MCF 10A (cell line): ENCODE measurements at regions not wholly inside any gene's neighbourhood (a gene's known extent, or its start where the extent isn't known, plus 50 kb on each side); places are given as distances from the start of the nearest gene placed in this dataset.

Experiments
- BruUV-seq: library from RNA; stranded (reverse); fragments of 400-500 nt; replicated peaks from 2 replicates; lab custom pipeline; 2021; lab: Mats Ljungman, UMichigan
- CTCF ChIA-PET: fragments of 300-600 bp; sonication (Branson Sonifier 250); formaldehyde crosslinking; extraction: SDS; loops from one replicate; lab custom pipeline; 2021; ENCODE audit warnings: antibody characterized with exemption, inconsistent platforms; lab: Yijun Ruan, JAX
- POLR2A ChIA-PET: fragments of 300-600, 350-650 bp; sonication (Branson Sonifier 250); formaldehyde crosslinking; extraction: SDS; loops from one replicate; lab custom pipeline; 2020; ENCODE audit warnings: antibody characterized with exemption, inconsistent platforms; lab: Yijun Ruan, JAX
- DNase-seq: peaks from one replicate; pipeline ENCODE4 v3.0.0-alpha.2; 2018; ENCODE audit not compliant: unreplicated experiment
- H3K27ac Mint-ChIP-seq: one replicate; pipeline ENCODE4 v1.8.0; 2022; ENCODE audit warnings: mild to moderate bottlenecking, low read depth, mixed read lengths; ENCODE audit not compliant: unreplicated experiment
- H3K27me3 Mint-ChIP-seq: one replicate; pipeline ENCODE4 v1.8.0; 2022; ENCODE audit warnings: mixed read lengths; ENCODE audit not compliant: insufficient read depth, unreplicated experiment
- H3K36me3 Mint-ChIP-seq: one replicate; pipeline ENCODE4 v1.8.0; 2022; ENCODE audit warnings: mild to moderate bottlenecking, moderate library complexity, mixed read lengths; ENCODE audit not compliant: insufficient read depth, unreplicated experiment
- H3K4me1 Mint-ChIP-seq: one replicate; pipeline ENCODE4 v1.8.0; 2022; ENCODE audit warnings: mixed read lengths; ENCODE audit not compliant: insufficient read depth, unreplicated experiment
- H3K4me3 Mint-ChIP-seq: one replicate; pipeline ENCODE4 v1.8.0; 2022; ENCODE audit warnings: mild to moderate bottlenecking, moderate library complexity, mixed read lengths; ENCODE audit not compliant: unreplicated experiment
- H3K9me3 Mint-ChIP-seq: one replicate; pipeline ENCODE4 v1.8.0; 2022; ENCODE audit warnings: mixed read lengths; ENCODE audit not compliant: unreplicated experiment
- CTCF ChIP-seq: fragments of 200-600 bp; IDR thresholded peaks from one replicate; pipeline ENCODE4 v1.8.0; 2022; ENCODE audit warnings: antibody characterized with exemption, mild to moderate bottlenecking; ENCODE audit not compliant: unreplicated experiment
- intact Hi-C: fragments of 100-400 bp; cut with micrococcal nuclease; formaldehyde crosslinking; loops from 2 replicates; pipeline ENCODE4 v1.14.1; 2022

GRCh38 chr5:68088302-68088701 lies 127.3 kb upstream of the PIK3R1 start:
- H3K4me3 Mint-ChIP-seq = no peak overlapping the region
- ChIA-PET CTCF (no interaction called here), POLR2A (interaction anchor here (0.5 to 2.3 kb wide), 4 partner anchors 24 to 128 kb away, joined by 3 to 6 read pairs (median 3); partner anchors contain the start of gene PIK3R1)
- TF ChIP-seq CTCF = no peak
- DNase-seq = no peak
- H3K36me3 Mint-ChIP-seq = no peaks in the 10 kb centered on the region
- no peaks in the 10 kb centered on the region for H3K9me3 Mint-ChIP-seq
- BruUV-seq = no TSS peak
- H3K4me1 Mint-ChIP-seq = peaks cover 17% of the 10 kb centered on the region
- no peaks in the 10 kb centered on the region for H3K27me3 Mint-ChIP-seq
- intact Hi-C loops = no loop called here
- no peak overlapping the region for H3K27ac Mint-ChIP-seq

- Mint-ChIP-seq H3K27me3 (no peaks in the 10 kb centered on the region), H3K9me3 (no peaks in the 10 kb centered on the region), H3K4me3 (no peak overlapping the region), H3K4me1 (peaks cover 17% of the 10 kb centered on the region), H3K36me3 (no peaks in the 10 kb centered on the region), H3K27ac (no peak overlapping the region)
- intact Hi-C loops = no loop called here
- CTCF ChIA-PET = no interaction called here
- peak; percentile 13 for DNase-seq
- no TSS peak for BruUV-seq
- no peak for TF ChIP-seq CTCF
- POLR2A ChIA-PET = interaction anchor here (0.5 to 2.3 kb wide), 5 partner anchors 21 to 128 kb away, joined by 3 to 6 read pairs (median 3); partner anchors contain the start of gene PIK3R1
These were observed 127.7 kb upstream of the PIK3R1 start for GRCh38 chr5:68087866-68088265.

- no TSS peak for BruUV-seq
- Mint-ChIP-seq H3K4me1 (peaks cover 17% of the 10 kb centered on the region), H3K9me3 (no peaks in the 10 kb centered on the region), H3K27ac (no peak overlapping the region), H3K27me3 (no peaks in the 10 kb centered on the region), H3K4me3 (no peak overlapping the region), H3K36me3 (no peaks in the 10 kb centered on the region)
- ChIA-PET CTCF (no interaction called here), POLR2A (interaction anchor here (0.6 to 2.3 kb wide), 5 partner anchors 13 to 852 kb away, joined by 3 to 6 read pairs (median 3); partner anchors contain the start of gene PIK3R1)
- intact Hi-C loops = no loop called here
- no peak for DNase-seq
- no peak for TF ChIP-seq CTCF
These were observed 128.7 kb upstream of the PIK3R1 start for GRCh38 chr5:68086857-68087256.

- intact Hi-C loops = no loop called here
- POLR2A ChIA-PET = interaction anchor here (0.6 to 0.7 kb wide), 2 partner anchors 12 to 852 kb away, joined by 3 to 4 read pairs; no protein-coding TSS in a partner anchor
- no peak for DNase-seq
- Mint-ChIP-seq H3K4me3 (no peak overlapping the region), H3K36me3 (no peaks in the 10 kb centered on the region), H3K27ac (no peak overlapping the region), H3K4me1 (peaks cover 17% of the 10 kb centered on the region), H3K9me3 (no peaks in the 10 kb centered on the region), H3K27me3 (no peaks in the 10 kb centered on the region)
- no TSS peak for BruUV-seq
- CTCF ChIA-PET = no interaction called here
- no peak for TF ChIP-seq CTCF
These were observed 129.1 kb upstream of the PIK3R1 start for GRCh38 chr5:68086439-68086838.
